Erythroblast (primary cell): ENCODE measurements at regions not wholly inside any gene's neighbourhood (a gene's known extent, or its start where the extent isn't known, plus 50 kb on each side); places are given as distances from the start of the nearest gene placed in this dataset.
A peak's percentile ranks its signal among the peaks of the same experiment; 100 is the strongest.
"Not testable (repeated sequence)": the region's sequence is repeated elsewhere in the genome, so short reads cannot be mapped to it uniquely, and the experiment has no call there.

Experiments used
- DNase-seq, 2 experiments: peaks; one replicate each; lab custom pipeline; 2025; lab: John Stamatoyannopoulos, UW
- GATA1 ChIP-seq: IDR thresholded peaks from 2 replicates; pipeline ENCODE4 v1.6.1; 2011; ENCODE audit warnings: low read depth, mild to moderate bottlenecking, control low read depth, low read length, moderate library complexity
- POLR2A ChIP-seq: IDR thresholded peaks from 2 replicates; pipeline ENCODE4 v1.6.1; 2011; ENCODE audit warnings: mild to moderate bottlenecking, low read length

DNA sequence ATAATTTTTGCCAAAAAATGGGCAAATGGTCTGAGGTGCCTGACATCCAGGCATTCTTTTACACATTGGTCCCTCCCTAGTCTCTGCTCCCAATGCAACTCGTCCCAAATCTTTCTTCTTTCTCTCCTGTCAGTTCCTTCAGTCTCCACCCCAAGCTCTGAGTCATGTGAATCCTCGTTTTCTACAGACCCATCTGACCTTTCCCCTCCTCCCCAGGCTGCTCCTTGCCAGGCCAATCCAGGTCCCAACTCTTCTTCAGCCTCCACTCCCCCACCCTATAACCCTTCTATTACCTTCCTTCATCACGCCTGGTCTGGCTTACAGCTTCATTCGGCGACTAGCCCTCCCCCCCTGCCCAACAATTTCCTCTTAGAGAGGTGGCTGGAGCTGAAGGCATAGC lies 55.3 kb downstream of the BBS10 start:
- not testable (repeated sequence) for DNase-seq

DNA sequence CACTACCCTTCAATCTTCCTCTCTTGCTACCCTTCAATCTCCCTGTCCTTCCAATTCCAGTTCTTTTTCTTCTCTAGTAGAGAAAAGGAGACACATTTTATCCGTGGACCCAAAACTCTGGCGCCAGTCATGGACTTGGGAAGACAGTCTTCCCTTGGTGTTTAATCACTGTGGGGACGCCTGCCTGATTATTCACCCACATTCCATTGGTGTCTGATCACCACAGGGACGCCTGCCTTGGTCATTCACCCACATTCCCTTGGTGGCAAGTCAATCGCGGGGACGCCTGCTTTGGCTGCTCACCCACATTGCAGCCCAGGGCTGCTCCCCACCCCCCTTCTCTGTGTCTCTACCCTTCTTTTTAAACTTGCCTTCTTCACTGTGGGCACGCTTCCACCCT lies 55.9 kb downstream of the BBS10 start:
- not testable (repeated sequence) for DNase-seq

DNA sequence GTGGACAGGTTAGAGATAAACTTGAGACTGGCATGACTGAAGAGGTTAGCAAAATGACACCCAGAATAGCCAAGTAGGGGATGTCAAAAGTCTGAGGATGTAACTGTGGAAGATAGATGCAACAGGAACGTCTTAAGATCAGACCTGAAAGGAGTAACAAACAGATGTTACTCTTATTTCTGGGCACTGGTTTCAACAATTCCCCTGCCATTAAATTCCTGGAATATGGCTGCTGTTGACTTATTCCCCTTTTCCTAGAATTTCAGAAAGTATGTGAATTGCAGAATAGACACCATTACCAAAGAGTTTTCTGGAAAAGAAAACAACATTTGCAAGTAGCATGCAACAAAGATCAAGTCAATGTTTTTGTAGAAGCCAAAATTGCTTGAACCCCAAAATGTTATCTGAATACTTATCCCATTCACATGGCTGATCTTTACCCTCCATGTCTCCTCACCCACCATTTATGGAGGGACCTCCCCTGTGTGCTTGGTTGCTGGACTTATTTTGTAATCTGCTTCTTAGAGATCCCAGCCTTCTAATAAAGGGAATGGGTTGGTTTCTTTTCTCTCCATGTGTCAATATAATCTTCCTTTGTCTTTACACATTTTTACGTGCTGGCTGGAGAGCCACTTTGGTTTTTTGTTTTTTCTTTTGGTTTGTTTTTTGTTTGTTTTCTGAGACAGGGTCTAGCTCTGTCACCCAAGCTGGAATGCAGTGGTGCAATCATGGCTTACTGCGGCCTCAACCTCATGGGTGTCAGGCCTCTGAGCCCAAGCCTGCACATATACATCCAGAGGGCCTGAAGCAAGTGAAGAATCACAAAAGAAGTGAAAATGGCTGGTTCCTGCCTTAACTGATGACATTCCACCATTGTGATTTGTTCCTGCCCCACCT lies 57.0 kb downstream of the BBS10 start:
- TF ChIP-seq GATA1: no peak
- no peak for TF ChIP-seq POLR2A
- DNase-seq: no peak

DNA sequence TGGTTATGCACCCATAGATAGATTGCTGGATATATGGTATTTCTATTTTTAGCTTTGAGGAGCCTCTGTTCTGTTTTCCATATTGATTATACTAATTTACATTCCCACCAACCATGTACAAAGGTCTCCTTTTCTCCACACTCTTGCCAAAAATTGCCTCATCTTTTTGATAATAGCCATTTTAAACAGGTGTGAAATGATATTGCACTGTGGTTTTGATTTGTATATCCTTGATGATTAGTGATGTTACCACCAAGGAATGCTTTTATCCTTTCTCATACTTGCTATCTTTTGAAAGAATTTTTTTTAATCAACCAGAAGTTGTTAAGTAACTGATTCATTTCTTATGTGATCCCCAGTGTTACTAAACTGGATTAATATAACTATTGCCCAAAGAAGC lies 60.0 kb downstream of the BBS10 start:
- no peak for TF ChIP-seq GATA1
- no peak for TF ChIP-seq POLR2A
- DNase-seq: no peak

DNA sequence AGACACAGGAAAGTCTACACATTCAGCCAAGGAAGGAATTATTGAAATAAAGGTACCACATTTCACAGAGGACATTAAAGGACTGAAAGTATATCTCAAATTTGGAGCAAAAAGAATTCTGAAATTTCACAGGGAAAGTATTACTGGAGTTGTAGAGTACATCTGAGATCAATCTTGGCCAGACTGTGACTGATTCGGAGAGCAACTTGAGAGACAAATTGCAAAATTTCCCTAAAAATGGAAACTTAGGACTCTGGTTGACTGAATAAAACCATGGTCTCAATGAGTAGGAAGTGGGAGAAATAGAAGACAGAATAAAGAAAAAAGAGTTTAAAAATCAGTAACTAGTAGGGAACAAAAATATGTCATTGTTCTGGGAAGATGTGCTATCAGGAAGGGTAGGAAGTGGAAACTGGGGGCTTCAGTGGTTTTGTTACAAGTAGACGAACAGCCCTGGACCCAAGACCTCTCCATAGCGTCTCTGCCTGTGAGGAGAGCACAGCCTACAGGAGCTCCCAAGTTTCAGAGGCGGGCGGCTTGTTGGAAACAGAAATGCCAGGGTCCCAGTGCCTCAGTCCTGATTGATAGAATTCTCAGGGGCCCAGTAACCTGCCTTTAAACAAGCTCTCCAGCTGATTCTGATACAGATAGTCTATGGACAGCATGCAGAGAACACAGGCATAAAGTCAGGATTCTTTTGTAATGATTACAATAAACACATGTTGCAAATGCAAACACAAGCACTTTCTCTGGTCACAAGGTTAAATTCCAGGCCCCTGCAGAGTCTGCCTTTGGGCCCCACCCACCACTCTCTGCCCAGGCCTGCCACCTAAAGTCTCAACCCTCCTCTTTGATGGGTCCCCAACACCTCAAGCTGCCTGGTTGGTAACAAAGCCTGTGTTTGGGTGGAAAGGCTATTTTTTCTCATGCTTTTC lies 63.1 kb downstream of the BBS10 start:
- DNase-seq: no peak
- no peak for TF ChIP-seq GATA1
- no peak for TF ChIP-seq POLR2A

DNA sequence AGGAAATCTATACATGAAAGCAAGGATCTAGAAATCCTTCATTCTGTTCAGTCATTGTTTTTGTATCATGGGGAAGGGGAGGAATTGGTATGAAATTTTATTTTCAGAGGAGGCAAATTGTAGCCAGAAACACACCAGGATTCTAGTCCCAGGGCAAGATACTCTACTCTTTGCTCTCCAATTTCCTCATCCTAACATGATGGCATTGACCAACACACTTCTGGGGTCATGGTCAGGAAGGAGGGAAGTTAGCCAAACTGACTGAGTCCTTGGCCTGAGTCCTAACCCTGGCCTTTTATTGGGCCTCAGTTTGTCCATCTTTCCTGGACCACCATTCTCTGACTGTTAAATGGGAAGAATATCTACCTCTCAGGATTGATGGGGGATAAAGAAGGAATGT lies 65.5 kb downstream of the BBS10 start:
- DNase-seq: no peak
- TF ChIP-seq GATA1 (no peak), POLR2A (no peak)

DNA sequence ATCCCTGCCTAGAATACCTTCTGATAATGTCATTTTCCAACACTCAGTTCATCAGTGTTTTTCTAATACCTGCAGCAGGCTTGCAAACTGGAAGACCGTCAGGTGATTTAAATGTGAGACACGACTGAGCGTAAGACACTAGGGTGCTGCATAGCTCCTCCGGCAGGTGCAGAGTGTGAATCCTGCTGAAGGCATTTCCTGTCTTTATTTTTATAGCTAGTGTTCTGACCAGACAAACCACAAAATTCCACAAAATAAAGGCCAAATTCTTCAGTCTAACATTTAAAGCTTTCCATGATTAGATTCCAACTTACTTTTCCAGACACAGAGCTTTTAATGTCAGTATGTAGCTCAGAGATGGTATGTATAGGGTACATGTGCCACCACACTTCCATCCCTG lies 70.7 kb downstream of the BBS10 start:
- TF ChIP-seq POLR2A: no peak
- no peak for TF ChIP-seq GATA1
- DNase-seq: no peak

DNA sequence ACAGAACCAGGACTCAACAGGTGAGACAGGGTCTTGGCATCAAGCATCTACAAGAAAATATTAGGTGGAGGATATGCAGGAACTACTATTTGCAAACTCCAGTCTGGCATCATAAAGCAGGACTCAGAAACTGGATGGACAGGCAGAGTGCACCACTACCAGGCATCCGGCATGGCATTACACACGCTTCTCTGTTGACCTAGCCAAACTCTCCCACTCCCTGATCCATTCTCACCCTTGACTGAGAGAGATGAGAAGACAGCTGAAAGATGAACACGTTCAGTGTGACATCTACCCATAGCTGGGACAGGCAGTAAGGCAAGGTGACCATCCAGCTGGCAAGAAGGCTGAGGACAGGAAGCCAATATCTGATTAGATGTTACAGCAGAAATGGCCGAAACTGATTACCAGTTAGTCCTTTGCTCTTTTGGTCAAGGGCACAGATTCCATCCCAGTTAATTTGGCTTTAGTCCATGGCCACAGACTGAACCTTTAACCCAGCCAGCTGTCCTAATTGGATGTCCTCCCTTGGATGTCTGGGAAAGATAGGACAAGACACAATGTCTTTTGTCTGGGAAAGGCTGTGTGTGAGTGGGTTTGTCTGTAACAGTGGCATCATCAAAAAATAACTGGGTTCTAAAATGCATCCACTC lies 71.6 kb downstream of the BBS10 start:
- TF ChIP-seq POLR2A (no peak), GATA1 (no peak)
- DNase-seq: no peak

DNA sequence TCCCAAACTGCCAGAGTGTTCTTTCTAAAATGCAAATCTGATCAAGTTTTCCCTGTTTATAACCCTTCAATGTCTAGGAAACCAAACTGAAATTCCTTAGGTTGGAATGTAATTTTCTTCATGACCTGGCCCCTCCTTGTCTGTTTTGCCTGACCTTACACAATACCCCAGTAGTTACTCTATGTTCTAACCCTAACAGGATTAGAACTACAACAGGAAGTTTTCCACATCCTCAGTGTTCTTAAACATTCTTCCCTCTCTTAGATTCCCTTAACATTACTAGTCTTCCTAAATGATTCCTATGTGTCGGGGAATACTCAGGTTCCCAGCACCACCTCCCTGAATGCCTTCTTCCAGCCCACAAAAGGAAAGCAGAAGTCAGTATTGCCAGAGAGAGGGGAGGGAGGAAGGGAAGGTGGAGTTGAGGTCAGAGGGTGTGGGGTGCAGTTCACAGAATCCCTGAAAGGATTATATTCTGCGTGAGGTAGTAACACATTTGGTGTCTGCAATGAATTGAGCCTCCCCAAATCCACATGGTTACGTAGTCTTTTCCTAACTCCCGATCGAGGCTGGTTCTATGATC lies 72.6 kb downstream of the BBS10 start:
- DNase-seq: no peak
- no peak for TF ChIP-seq POLR2A

DNA sequence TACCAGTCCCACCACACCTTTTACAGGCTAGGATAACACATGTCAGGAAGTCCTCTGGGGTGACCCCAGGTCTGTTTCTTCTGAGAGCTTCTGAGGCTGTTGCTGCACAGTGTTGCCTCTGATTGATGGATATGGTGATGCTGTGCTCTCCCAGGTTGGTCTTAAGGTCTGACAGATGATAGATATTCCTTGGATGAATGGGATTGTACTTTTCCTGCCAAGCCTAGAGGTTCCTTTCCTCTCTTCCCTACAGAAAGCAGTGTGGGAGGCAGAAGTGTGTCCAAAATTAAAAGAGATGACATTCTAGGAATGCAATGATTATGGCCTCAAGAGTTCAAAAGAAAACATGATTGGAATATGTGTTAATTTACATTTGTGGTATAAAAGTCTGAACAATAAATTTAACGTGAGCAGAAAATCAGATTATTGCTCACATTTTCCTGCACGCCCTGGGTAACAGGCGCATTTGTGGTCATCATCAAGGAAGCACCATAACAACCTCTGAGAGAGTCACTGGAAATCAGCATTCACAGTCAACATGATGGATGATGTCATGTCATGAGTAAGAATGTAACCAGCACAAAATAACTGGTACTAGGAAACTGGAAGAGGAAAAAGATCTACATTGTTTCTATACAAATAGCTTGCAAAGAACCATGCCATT lies 73.7 kb downstream of the BBS10 start:
- peak in 1 of 2 experiments; percentile 14 for DNase-seq
- TF ChIP-seq GATA1: no peak
- TF ChIP-seq POLR2A: no peak

DNA sequence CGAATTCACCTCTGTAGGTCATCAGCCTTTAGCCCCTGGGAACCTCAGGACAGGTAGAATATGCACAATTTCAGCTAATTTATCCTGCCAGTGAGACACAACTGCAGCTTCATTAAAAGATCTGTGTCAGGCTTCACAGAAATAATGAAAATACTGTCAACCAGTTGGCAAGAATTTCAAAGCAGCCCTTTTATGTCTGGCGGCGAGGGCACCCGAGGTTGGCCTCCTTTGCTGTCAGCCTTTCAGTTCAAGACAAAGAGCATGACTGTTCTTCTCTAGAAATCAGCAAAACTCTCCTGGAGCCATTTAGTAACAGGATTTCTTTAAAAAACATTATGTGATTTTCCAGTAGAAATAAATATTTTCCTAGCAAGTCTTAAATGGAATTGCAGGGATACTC lies 75.9 kb downstream of the BBS10 start:
- no peak for TF ChIP-seq POLR2A
- no peak for TF ChIP-seq GATA1
- DNase-seq: no peak

DNA sequence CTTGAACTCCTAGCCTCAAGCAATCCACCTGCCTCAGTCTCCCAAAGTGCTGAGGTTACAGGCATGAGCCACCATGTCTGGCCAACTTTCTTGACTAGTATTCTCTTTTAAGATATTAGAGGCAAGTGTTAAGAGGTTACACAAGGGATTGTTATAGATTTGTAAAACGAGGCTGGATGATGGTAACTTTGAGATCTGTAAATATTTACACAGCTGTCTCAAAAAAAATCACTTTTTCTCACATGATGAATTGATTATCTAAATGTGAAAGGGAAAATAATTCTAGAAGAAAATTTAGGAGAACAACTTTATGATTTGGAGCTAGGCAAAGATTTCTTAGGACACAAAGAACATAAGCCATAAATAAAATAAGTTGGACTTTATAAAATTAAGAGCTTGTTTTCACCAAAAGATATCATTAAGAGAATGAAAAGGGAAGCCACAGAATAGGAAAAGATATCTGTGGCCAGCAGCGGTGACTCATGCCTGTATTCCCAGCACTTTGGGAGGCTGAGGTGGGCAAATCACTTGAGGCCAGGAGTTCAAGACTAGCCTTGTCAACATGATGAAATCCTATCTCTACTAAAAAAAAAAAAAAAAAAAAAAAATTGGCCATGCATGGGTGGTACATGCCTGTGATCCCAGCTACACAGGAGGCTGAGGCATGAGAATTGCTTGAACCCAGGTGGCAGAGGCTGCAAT lies 77.4 kb downstream of the BBS10 start:
- TF ChIP-seq GATA1 (no peak), POLR2A (no peak)
- no peak for DNase-seq
